Ishikawa (cell line): ENCODE measurements at regions not wholly inside any gene's neighbourhood (a gene's known extent, or its start where the extent isn't known, plus 50 kb on each side); places are given as distances from the start of the nearest gene placed in this dataset.

Source experiments
- CEBPB ChIP-seq: IDR thresholded peaks from 2 replicates; pipeline ENCODE4 v1.6.1; 2012
- EP300 ChIP-seq: IDR thresholded peaks from 2 replicates; pipeline ENCODE4 v1.6.1; 2012; ENCODE audit warnings: borderline replicate concordance
- FOXM1 ChIP-seq: IDR thresholded peaks from 2 replicates; pipeline ENCODE4 v1.6.1; 2012; ENCODE audit warnings: low read depth, borderline replicate concordance
- MAX ChIP-seq: IDR thresholded peaks from 2 replicates; pipeline ENCODE4 v1.6.1; 2012
- NFIC ChIP-seq: IDR thresholded peaks from 2 replicates; pipeline ENCODE4 v1.6.1; 2012
- RAD21 ChIP-seq: IDR thresholded peaks from 2 replicates; pipeline ENCODE4 v1.6.1; 2012; ENCODE audit warnings: low read depth
- REST ChIP-seq: IDR thresholded peaks from 2 replicates; pipeline ENCODE4 v1.6.1; 2012; ENCODE audit warnings: low read depth, mild to moderate bottlenecking
- TAF1 ChIP-seq: IDR thresholded peaks from 2 replicates; pipeline ENCODE4 v1.6.1; 2012; ENCODE audit warnings: low read depth, mild to moderate bottlenecking
- TCF12 ChIP-seq: IDR thresholded peaks from 2 replicates; pipeline ENCODE4 v1.6.1; 2012; ENCODE audit warnings: low read depth
- YY1 ChIP-seq: IDR thresholded peaks from 2 replicates; pipeline ENCODE4 v1.6.1; 2012; ENCODE audit warnings: low read depth
- ZBTB7A ChIP-seq: IDR thresholded peaks from 2 replicates; pipeline ENCODE4 v1.6.1; 2012; ENCODE audit warnings: low read depth
- TF ChIP-seq, protein P1 (sequence below): IDR thresholded peaks from 2 replicates; pipeline ENCODE4 v1.6.1; 2012

- TF ChIP-seq, protein P1, sequence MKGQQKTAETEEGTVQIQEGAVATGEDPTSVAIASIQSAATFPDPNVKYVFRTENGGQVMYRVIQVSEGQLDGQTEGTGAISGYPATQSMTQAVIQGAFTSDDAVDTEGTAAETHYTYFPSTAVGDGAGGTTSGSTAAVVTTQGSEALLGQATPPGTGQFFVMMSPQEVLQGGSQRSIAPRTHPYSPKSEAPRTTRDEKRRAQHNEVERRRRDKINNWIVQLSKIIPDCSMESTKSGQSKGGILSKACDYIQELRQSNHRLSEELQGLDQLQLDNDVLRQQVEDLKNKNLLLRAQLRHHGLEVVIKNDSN: no peak
- TF ChIP-seq FOXM1 (no peak), EP300 (no peak), MAX (no peak), REST (no peak), TAF1 (no peak), RAD21 (no peak), YY1 (no peak), CEBPB (no peak), NFIC (no peak), ZBTB7A (no peak), TCF12 (no peak)
Observed at GRCh38 chr22:47784367-47784983, 1022.0 kb downstream of the TBC1D22A start.
